Upper lobe of left lung (tissue), 6 donors: ENCODE measurements at regions not wholly inside any gene's neighbourhood (a gene's known extent, or its start where the extent isn't known, plus 50 kb on each side); places are given as distances from the start of the nearest gene placed in this dataset.

Experiments
- ATAC-seq, 2 donors: fragments of 200-7000 bp; cut with Tn5 transposase; one replicate each; pipeline ENCODE4 v1.9.1; 2022; ENCODE audit warnings: mild to moderate bottlenecking in 2 of 2, moderate library complexity in 2 of 2; ENCODE audit not compliant: low FRiP score in 2 of 2
- DNase-seq, 2 donors: peaks; one replicate each; pipeline ENCODE4 v3.0.0-alpha.2; 2019 to 2020
- H3K27ac ChIP-seq, 4 donors: fragments of 200-600 bp; sonication (generic); one replicate each; pipeline ENCODE4 v1.5.1; 2016 to 2019
- H3K27me3 ChIP-seq, 4 donors: fragments of 200-600 bp; sonication (generic); one replicate each; pipeline ENCODE4 v1.5.1; 2017 to 2019
- H3K36me3 ChIP-seq, 4 donors: fragments of 200-600 bp; sonication (generic); one replicate each; pipeline ENCODE4 v1.5.1; 2016 to 2019
- H3K4me1 ChIP-seq, 4 donors: fragments of 200-600 bp; sonication (generic); one replicate each; pipeline ENCODE4 v1.5.1; 2018 to 2019
- H3K4me3 ChIP-seq, 4 donors: fragments of 200-600 bp; sonication (generic); one replicate each; pipeline ENCODE4 v1.5.1; 2017 to 2019; ENCODE audit warnings: mild to moderate bottlenecking in 2 of 4, moderate library complexity in 1 of 4
- H3K9me3 ChIP-seq, 4 donors: fragments of 200-600 bp; sonication (generic); one replicate each; pipeline ENCODE4 v1.5.1; 2018 to 2019
- CTCF ChIP-seq, 6 experiments: fragments of 450-650 bp in 4 of 6; fragments of 200-600 bp in 2 of 6; sonication (generic) in 2 of 6; IDR thresholded peaks; one replicate each; pipeline ENCODE4 v1.5.1; 2016 to 2019; ENCODE audit warnings: antibody characterized with exemption in 6 of 6
- EP300 ChIP-seq, 4 donors: sonication (generic); formaldehyde crosslinking; IDR thresholded peaks; one replicate each; pipeline ENCODE4 v1.5.1; 2017; ENCODE audit warnings: antibody characterized with exemption in 4 of 4, control low read depth in 2 of 4
- POLR2A ChIP-seq, 4 donors: fragments of 450-650 bp; IDR thresholded peaks; one replicate each; pipeline ENCODE4 v1.5.1; 2016 to 2017; ENCODE audit warnings: antibody characterized with exemption in 4 of 4, mild to moderate bottlenecking in 2 of 4
- POLR2AphosphoS5 ChIP-seq, 2 donors: sonication (generic); formaldehyde crosslinking; IDR thresholded peaks; one replicate each; pipeline ENCODE4 v1.5.1; 2017; ENCODE audit warnings: antibody characterized with exemption in 2 of 2
- WGBS, 2 donors: methylation state at CpG; one replicate each; pipeline ENCODE4 v1.1.5; 2017 to 2018; 5-methylcytosine and 5-hydroxymethylcytosine counted together
- donor health status: DM: no; HTN: no; CAD: no; lungs with moderate emphysema.
- donor health status: DM: no; HTN: yes; CAD: no; lungs with severe emphysema.

GRCh38 chr6:76706086-76706485, 633.6 kb upstream of the IMPG1 start:
- Histone ChIP-seq H3K4me1 (no peaks in the 10 kb centered on the region), H3K9me3 (no peaks in the 10 kb centered on the region), H3K27ac (no peak overlapping the region), H3K36me3 (no peaks in the 10 kb centered on the region), H3K4me3 (no peak overlapping the region), H3K27me3 (no peaks in the 10 kb centered on the region)
- TF ChIP-seq CTCF (IDR thresholded peaks at IDR 0.05) (no peak), EP300 (IDR thresholded peaks at IDR 0.05) (no peak), POLR2AphosphoS5 (IDR thresholded peaks at IDR 0.05) (no peak), POLR2A (IDR thresholded peaks at IDR 0.05) (no peak)
- WGBS, 2 donors: 55 to 79% methylated on average over 2 of the region's 2 CpGs
- DNase-seq (no peak), ATAC-seq (no peak)

GRCh38 chr6:76703786-76704185, 631.3 kb upstream of the IMPG1 start:
- TF ChIP-seq EP300 (IDR thresholded peaks at IDR 0.05) (no peak), CTCF (IDR thresholded peaks at IDR 0.05) (no peak), POLR2AphosphoS5 (IDR thresholded peaks at IDR 0.05) (no peak), POLR2A (IDR thresholded peaks at IDR 0.05) (no peak)
- Histone ChIP-seq H3K36me3 (no peaks in the 10 kb centered on the region), H3K9me3 (no peaks in the 10 kb centered on the region), H3K4me3 (no peak overlapping the region), H3K27ac (no peak overlapping the region), H3K4me1 (no peaks in the 10 kb centered on the region), H3K27me3 (no peaks in the 10 kb centered on the region)
- DNase-seq: no peak
- ATAC-seq: no peak
- WGBS, 2 donors: 64 to 84% methylated on average over 1 of the region's 1 CpG

GRCh38 chr6:76703285-76703684, 630.8 kb upstream of the IMPG1 start:
- no peak for ATAC-seq
- 95 to 97% methylated on average over 2 of the region's 2 CpGs for WGBS, 2 donors
- no peak for TF ChIP-seq EP300 (IDR thresholded peaks at IDR 0.05)
- no peak for TF ChIP-seq CTCF (IDR thresholded peaks at IDR 0.05)
- TF ChIP-seq POLR2A (IDR thresholded peaks at IDR 0.05): no peak
- no peak for TF ChIP-seq POLR2AphosphoS5 (IDR thresholded peaks at IDR 0.05)

GRCh38 chr6:76702187-76702586, 629.7 kb upstream of the IMPG1 start:
- H3K4me3 ChIP-seq: no peak overlapping the region
- ATAC-seq (no peak), DNase-seq (no peak)
- no peaks in the 10 kb centered on the region for H3K27me3 ChIP-seq
- H3K27ac ChIP-seq: no peak overlapping the region
- no peaks in the 10 kb centered on the region for H3K4me1 ChIP-seq
- TF ChIP-seq CTCF (IDR thresholded peaks at IDR 0.05): no peak
- TF ChIP-seq EP300 (IDR thresholded peaks at IDR 0.05): no peak
- no peak for TF ChIP-seq POLR2A (IDR thresholded peaks at IDR 0.05)
- TF ChIP-seq POLR2AphosphoS5 (IDR thresholded peaks at IDR 0.05): no peak
- 58 to 80% methylated on average over 1 of the region's 1 CpG for WGBS, 2 donors
- no peaks in the 10 kb centered on the region for H3K9me3 ChIP-seq
- H3K36me3 ChIP-seq: no peaks in the 10 kb centered on the region

More at GRCh38 chr6:76703285-76703684, 630.8 kb upstream of the IMPG1 start:
- H3K9me3 ChIP-seq: no peaks in the 10 kb centered on the region
- no peak for DNase-seq
- H3K27me3 ChIP-seq: no peaks in the 10 kb centered on the region
- no peak overlapping the region for H3K27ac ChIP-seq
- no peaks in the 10 kb centered on the region for H3K36me3 ChIP-seq
- no peaks in the 10 kb centered on the region for H3K4me1 ChIP-seq
- H3K4me3 ChIP-seq: no peak overlapping the region

GRCh38 chr6:76701610-76702009, 629.1 kb upstream of the IMPG1 start:
- 46 to 49% methylated on average over 3 of the region's 3 CpGs for WGBS, 2 donors
- Histone ChIP-seq H3K4me1 (no peaks in the 10 kb centered on the region), H3K9me3 (no peaks in the 10 kb centered on the region), H3K4me3 (no peak overlapping the region), H3K27me3 (no peaks in the 10 kb centered on the region), H3K27ac (no peak overlapping the region), H3K36me3 (no peaks in the 10 kb centered on the region)
- TF ChIP-seq EP300 (IDR thresholded peaks at IDR 0.05) (no peak), POLR2A (IDR thresholded peaks at IDR 0.05) (no peak)
- no peak for DNase-seq
- ATAC-seq: no peak
